Effector memory CD8-positive, alpha-beta T cell (primary cell): ENCODE measurements at regions not wholly inside any gene's neighbourhood (a gene's known extent, or its start where the extent isn't known, plus 50 kb on each side); places are given as distances from the start of the nearest gene placed in this dataset.

Experiments
- ATAC-seq: fragments of 150-1000 bp; cut with Tn5 transposase; replicated peaks from 2 replicates; pipeline ENCODE4 v1.10.0; 2021; ENCODE audit warnings: mild to moderate bottlenecking, moderate library complexity
- DNase-seq, 3 experiments: peaks; one replicate each; pipeline ENCODE4 v3.0.0; 2021
- H3K27ac Mint-ChIP-seq, 2 donors: one replicate each; pipeline ENCODE4 v1.8.0; 2022; ENCODE audit warnings: mild to moderate bottlenecking in 2 of 2, mixed read lengths in 2 of 2, moderate library complexity in 2 of 2
- H3K27me3 Mint-ChIP-seq, 2 donors: one replicate each; pipeline ENCODE4 v1.8.0; 2022; ENCODE audit warnings: mixed read lengths in 2 of 2
- H3K36me3 Mint-ChIP-seq: one replicate; pipeline ENCODE4 v1.8.0; 2022; ENCODE audit warnings: mild to moderate bottlenecking, moderate library complexity, mixed read lengths; ENCODE audit not compliant: insufficient read depth
- H3K4me1 Mint-ChIP-seq, 2 donors: one replicate each; pipeline ENCODE4 v1.8.0; 2022; ENCODE audit warnings: low read depth in 2 of 2, mixed read lengths in 2 of 2
- H3K4me3 Mint-ChIP-seq, 2 donors: one replicate each; pipeline ENCODE4 v1.8.0; 2022; ENCODE audit warnings: mild to moderate bottlenecking in 2 of 2, mixed read lengths in 2 of 2, moderate library complexity in 2 of 2
- H3K9me3 Mint-ChIP-seq, 2 donors: one replicate each; pipeline ENCODE4 v1.8.0; 2022; ENCODE audit warnings: mixed read lengths in 2 of 2

DNA sequence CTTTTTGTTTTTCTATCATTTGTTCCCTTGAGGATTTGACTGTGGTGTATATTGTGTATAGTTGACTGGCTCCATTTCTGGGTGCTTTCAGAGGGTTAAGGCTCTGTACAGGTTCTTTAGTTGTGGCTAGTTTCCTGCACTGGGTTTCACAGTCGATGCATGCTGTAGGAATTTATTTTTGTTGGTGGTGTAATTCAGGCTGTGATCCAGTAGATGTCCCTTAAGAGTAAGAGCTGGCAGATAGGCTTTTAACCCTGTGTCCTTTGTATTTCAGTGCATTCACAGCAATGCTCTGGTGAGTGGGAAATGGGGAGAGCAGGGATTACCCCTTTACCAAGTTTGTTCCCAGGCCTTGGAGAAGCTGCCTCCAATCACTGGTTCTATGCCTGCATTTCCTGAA lies 112.9 kb downstream of the SPATA31D1 start:
- Mint-ChIP-seq H3K4me1 (no peaks in the 10 kb centered on the region), H3K27me3 (no peaks in the 10 kb centered on the region), H3K4me3 (no peak overlapping the region), H3K9me3 (peaks cover 12 to 22% of the 10 kb centered on the region in 2 donors), H3K36me3 (no peaks in the 10 kb centered on the region), H3K27ac (no peak overlapping the region)
- DNase-seq (no peak), ATAC-seq (no peak)

DNA sequence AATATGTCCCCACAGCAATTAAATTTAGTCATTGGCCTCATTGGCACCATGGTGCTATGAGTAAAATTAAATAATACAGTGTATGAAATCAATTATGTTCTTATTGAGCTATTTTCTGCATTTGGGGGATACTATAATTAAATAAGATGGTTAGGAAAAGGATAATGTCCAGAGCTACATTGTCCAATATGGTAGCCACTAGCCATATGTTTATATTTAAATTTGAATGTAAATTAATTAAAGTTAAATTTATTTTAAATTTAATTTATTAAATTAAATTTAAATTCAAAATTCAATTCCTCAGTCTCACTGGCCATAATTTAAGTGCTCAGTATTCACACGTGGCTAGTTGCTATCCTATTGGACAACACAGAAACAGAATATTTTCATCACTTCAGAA lies 115.7 kb downstream of the SPATA31D1 start:
- H3K36me3 Mint-ChIP-seq, result no peaks in the 10 kb centered on the region
- no peaks in the 10 kb centered on the region for H3K27me3 Mint-ChIP-seq
- H3K27ac Mint-ChIP-seq, result no peak overlapping the region
- no peak for ATAC-seq
- no peak for DNase-seq
- peaks cover 5 to 14% of the 10 kb centered on the region in 2 donors for H3K9me3 Mint-ChIP-seq
- H3K4me3 Mint-ChIP-seq, result no peak overlapping the region
- no peaks in the 10 kb centered on the region for H3K4me1 Mint-ChIP-seq

GRCh38 chr9:82105729-82106128 lies 117.2 kb downstream of the SPATA31D1 start:
- Mint-ChIP-seq H3K4me1 (no peaks in the 10 kb centered on the region), H3K9me3 (peaks cover 4 to 6% of the 10 kb centered on the region in 2 donors), H3K4me3 (no peak overlapping the region), H3K27ac (no peak overlapping the region), H3K27me3 (no peaks in the 10 kb centered on the region), H3K36me3 (no peaks in the 10 kb centered on the region)
- no peak for ATAC-seq
- DNase-seq, result no peak

GRCh38 chr9:82106536-82106935 lies 118.0 kb downstream of the SPATA31D1 start:
- Mint-ChIP-seq H3K27me3 (no peaks in the 10 kb centered on the region), H3K9me3 (peaks cover 4 to 6% of the 10 kb centered on the region in 2 donors), H3K27ac (no peak overlapping the region), H3K36me3 (no peaks in the 10 kb centered on the region), H3K4me3 (no peak overlapping the region), H3K4me1 (no peaks in the 10 kb centered on the region)
- DNase-seq, result no peak
- ATAC-seq, result no peak

DNA sequence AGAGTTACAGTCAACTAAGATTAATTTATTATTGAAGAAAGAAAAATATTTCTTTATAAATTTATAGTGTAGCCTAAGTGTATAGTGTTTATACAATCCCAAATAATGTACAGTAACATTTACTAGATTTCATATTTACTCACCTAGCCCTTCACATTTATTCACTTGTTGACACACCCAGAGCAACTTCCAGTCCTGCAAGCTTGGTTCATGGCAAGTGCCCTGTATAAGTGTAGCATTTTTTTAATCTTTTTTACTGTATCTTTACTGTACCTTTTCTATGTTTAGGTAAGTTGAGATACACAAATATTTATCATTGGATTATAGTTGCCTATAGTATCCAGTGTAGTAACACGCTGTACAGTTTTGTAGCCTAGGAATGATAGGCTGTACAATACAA lies 119.9 kb downstream of the SPATA31D1 start:
- H3K4me3 Mint-ChIP-seq, result no peak overlapping the region
- no peaks in the 10 kb centered on the region for H3K27me3 Mint-ChIP-seq
- no peaks in the 10 kb centered on the region for H3K4me1 Mint-ChIP-seq
- no peak for DNase-seq
- no peaks in the 10 kb centered on the region for H3K36me3 Mint-ChIP-seq
- H3K27ac Mint-ChIP-seq, result no peak overlapping the region
- no peak for ATAC-seq
- peaks cover 0 to 5% of the 10 kb centered on the region in 2 donors for H3K9me3 Mint-ChIP-seq

DNA sequence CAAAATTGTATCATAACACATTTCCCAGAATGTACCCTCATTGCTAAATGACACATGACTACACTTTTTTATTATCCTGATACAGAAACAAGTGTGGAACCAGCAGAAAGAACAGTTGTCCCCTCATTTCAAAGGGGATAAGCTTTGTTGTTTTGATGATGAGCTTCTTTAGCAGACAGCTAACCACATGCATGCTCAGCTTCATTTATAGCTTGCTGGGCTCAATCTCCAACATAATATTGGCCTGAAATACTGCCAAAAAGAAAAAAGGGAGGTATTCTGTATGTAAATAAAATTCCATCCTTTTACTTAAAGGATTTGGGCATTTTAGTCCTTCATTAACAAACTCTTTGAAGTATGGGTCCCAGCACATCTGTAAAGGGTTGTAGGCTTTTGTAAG lies 120.4 kb downstream of the SPATA31D1 start:
- Mint-ChIP-seq H3K4me3 (no peak overlapping the region), H3K4me1 (no peaks in the 10 kb centered on the region), H3K9me3 (peaks cover 0 to 5% of the 10 kb centered on the region in 2 donors), H3K27ac (no peak overlapping the region), H3K36me3 (no peaks in the 10 kb centered on the region), H3K27me3 (no peaks in the 10 kb centered on the region)
- no peak for ATAC-seq
- DNase-seq, result no peak

DNA sequence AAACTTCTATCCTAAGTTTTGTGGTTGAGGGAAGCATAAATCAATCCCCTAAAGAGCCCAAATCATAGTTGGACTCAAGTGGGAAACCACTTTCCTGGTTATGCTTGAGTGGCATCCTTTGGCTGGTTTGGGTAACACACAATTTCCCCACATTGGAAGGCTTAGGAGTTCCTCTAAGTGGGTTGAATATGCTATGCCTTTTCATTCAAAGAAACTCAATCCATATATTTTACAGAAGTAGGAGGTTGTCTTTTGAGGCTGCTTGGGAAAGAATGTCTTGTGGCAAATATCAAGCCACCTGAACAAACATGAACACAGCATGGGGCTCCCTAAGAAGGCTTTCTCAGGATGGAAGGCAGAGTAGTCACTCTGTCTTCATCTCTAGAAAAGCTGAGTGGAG lies 121.1 kb downstream of the SPATA31D1 start:
- Mint-ChIP-seq H3K9me3 (peaks cover 0 to 7% of the 10 kb centered on the region in 2 donors), H3K4me1 (no peaks in the 10 kb centered on the region), H3K27me3 (no peaks in the 10 kb centered on the region), H3K4me3 (no peak overlapping the region), H3K27ac (no peak overlapping the region), H3K36me3 (no peaks in the 10 kb centered on the region)
- DNase-seq (no peak), ATAC-seq (no peak)

DNA sequence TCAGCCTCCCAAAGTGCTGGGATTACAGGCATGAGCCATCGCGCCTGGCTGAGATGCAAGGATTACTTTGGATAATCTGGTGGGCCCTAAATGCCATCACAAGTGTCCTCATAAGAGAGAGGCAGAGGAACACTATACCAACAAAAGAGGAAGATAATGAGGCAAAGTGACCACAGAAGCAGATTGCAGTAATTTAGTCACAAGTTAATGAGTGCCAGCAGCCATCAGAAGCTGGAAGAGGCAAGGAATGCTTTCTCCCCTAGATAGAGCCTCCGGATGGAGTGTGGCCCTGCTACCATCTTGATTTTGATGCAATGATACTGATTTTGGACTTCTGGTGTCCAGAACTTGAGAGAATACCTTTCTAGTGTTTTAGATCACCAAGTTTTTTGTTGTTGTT lies 122.3 kb downstream of the SPATA31D1 start:
- no peak for DNase-seq
- H3K27me3 Mint-ChIP-seq, result no peaks in the 10 kb centered on the region
- ATAC-seq, result no peak
- no peak overlapping the region for H3K27ac Mint-ChIP-seq
- H3K9me3 Mint-ChIP-seq, result peaks cover 0 to 6% of the 10 kb centered on the region in 2 donors
- H3K4me3 Mint-ChIP-seq, result no peak overlapping the region
- H3K4me1 Mint-ChIP-seq, result no peaks in the 10 kb centered on the region
- H3K36me3 Mint-ChIP-seq, result no peaks in the 10 kb centered on the region

DNA sequence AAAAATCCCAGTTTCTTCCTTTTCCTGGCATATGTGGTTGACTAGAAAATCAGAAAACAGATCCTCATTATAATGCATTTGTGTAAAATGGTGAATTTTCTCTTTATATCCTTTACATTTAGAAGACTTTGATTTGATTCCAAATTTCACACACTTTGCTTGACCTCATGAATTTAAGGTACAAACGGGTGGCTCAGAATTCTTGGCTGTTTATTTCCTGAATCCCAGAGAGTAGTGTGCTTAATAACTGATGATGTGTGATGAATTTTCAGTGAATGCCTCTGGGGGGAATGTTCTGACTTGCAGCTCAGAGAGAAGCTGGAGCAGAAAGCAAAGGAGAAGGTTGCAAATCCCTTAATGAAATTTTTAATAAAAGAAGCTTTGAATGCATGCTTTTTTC lies 126.8 kb downstream of the SPATA31D1 start:
- ATAC-seq, result no peak
- no peak overlapping the region for H3K27ac Mint-ChIP-seq
- no peaks in the 10 kb centered on the region for H3K4me1 Mint-ChIP-seq
- no peaks in the 10 kb centered on the region for H3K27me3 Mint-ChIP-seq
- DNase-seq, result no peak
- no peak overlapping the region for H3K4me3 Mint-ChIP-seq
- H3K9me3 Mint-ChIP-seq, result peaks cover 0 to 6% of the 10 kb centered on the region in 2 donors
- no peaks in the 10 kb centered on the region for H3K36me3 Mint-ChIP-seq

GRCh38 chr9:82115900-82116299 lies 127.3 kb downstream of the SPATA31D1 start:
- no peaks in the 10 kb centered on the region for H3K4me1 Mint-ChIP-seq
- peaks cover 0 to 8% of the 10 kb centered on the region in 2 donors for H3K9me3 Mint-ChIP-seq
- H3K4me3 Mint-ChIP-seq, result no peak overlapping the region
- no peak overlapping the region for H3K27ac Mint-ChIP-seq
- ATAC-seq (no peak), DNase-seq (no peak)
- H3K36me3 Mint-ChIP-seq, result no peaks in the 10 kb centered on the region
- no peaks in the 10 kb centered on the region for H3K27me3 Mint-ChIP-seq

DNA sequence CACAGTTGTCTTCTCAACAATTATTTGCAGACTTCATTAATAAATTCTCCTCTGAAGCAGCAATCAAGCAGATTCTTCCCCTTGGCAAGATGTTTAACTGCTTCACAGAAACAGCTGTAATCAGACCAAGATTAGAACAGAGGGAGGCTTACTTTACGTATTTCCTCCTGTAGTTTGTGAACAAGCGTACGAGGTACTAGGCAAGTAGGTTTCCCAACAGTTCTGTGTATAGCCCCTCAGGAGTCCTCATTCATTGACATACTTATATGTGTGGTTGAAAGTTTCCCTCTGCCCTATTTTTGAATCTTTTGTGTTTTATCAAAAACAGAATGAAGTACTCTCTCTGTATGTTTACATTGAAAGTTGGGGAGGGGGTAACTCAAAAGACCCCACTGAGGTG lies 128.0 kb downstream of the SPATA31D1 start:
- Mint-ChIP-seq H3K4me1 (no peaks in the 10 kb centered on the region), H3K27ac (no peak overlapping the region), H3K4me3 (no peak overlapping the region), H3K27me3 (no peaks in the 10 kb centered on the region), H3K9me3 (peaks cover 0 to 10% of the 10 kb centered on the region in 2 donors), H3K36me3 (no peaks in the 10 kb centered on the region)
- ATAC-seq (no peak), DNase-seq (no peak)

GRCh38 chr9:82117026-82117811 lies 128.6 kb downstream of the SPATA31D1 start:
- ATAC-seq (no peak), DNase-seq (no peak)
- Mint-ChIP-seq H3K4me1 (no peaks in the 10 kb centered on the region), H3K9me3 (peaks cover 0 to 9% of the 10 kb centered on the region in 2 donors), H3K27ac (no peak overlapping the region), H3K36me3 (no peaks in the 10 kb centered on the region), H3K4me3 (no peak overlapping the region), H3K27me3 (no peaks in the 10 kb centered on the region)

DNA sequence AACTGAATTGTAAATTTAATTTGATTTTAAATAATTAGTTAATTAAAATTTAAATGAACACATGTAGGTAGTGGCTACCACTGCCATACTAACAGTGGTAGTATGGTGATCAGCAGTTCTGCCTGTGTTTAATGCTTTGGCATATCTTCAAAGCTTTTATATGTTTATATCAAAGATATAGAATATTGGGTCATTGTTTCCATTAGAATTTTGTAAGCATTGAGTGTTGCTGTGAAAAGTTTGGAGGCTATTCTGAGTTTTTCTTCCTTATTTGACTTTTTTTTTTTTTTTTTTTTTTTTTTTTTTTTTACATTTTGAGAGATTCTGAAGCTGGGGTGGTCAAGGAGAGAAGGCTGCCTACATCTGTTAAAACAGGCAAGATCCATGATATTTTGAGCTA lies 134.2 kb downstream of the SPATA31D1 start:
- Mint-ChIP-seq H3K27me3 (no peaks in the 10 kb centered on the region), H3K9me3 (peaks cover 0 to 4% of the 10 kb centered on the region in 2 donors), H3K27ac (no peak overlapping the region), H3K36me3 (no peaks in the 10 kb centered on the region), H3K4me1 (no peaks in the 10 kb centered on the region), H3K4me3 (no peak overlapping the region)
- DNase-seq (no peak), ATAC-seq (no peak)

DNA sequence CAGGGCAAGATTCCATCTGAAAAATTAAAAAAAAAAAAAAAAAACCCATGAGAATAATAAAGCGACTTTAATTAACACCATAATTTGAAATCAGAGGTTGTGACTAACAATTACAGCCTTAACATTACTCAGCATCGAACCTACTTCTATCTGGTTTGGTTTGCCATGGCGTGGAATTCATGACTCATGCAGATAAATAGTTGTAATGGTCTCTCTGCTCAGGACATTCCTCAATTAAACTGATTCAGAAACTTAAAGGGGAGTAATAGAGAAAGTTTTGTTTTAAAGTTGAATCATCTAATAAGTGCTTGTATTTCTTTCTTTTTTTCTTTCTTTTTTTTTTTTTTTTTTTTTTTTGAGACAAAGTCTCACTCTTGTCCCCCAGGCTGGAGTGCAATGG lies 135.5 kb downstream of the SPATA31D1 start:
- Mint-ChIP-seq H3K36me3 (no peaks in the 10 kb centered on the region), H3K27ac (no peak overlapping the region), H3K9me3 (peaks cover 0 to 7% of the 10 kb centered on the region in 2 donors), H3K4me3 (no peak overlapping the region), H3K4me1 (no peaks in the 10 kb centered on the region), H3K27me3 (no peaks in the 10 kb centered on the region)
- DNase-seq (no peak), ATAC-seq (no peak)
